Astrocyte (in vitro differentiated cells and primary cell): ENCODE measurements at regions not wholly inside any gene's neighbourhood (a gene's known extent, or its start where the extent isn't known, plus 50 kb on each side); places are given as distances from the start of the nearest gene placed in this dataset.

Experiments used
- DNase-seq: peaks from one replicate; pipeline ENCODE4 v3.0.0-alpha.2; 2010; ENCODE audit warnings: low read depth
- FAIRE-seq: peaks from 2 replicates; lab custom pipeline; 2011; peaks lifted over from hg19 to GRCh38; lab: Jason Lieb, UNC
- H2AFZ ChIP-seq: 2 replicates; pipeline ENCODE4 v1.6.0; 2012; ENCODE audit warnings: low read depth, low read length, inconsistent platforms
- H3K27ac ChIP-seq: 2 replicates; pipeline ENCODE4 v1.5.1; 2011; ENCODE audit warnings: low read depth, low read length, inconsistent platforms
- H3K27me3 ChIP-seq: 2 replicates; pipeline ENCODE4 v1.6.0; 2011; ENCODE audit warnings: low read length, inconsistent platforms; ENCODE audit not compliant: insufficient read depth
- H3K36me3 ChIP-seq: 2 replicates; pipeline ENCODE4 v1.5.1; 2011; ENCODE audit warnings: low read length, inconsistent platforms; ENCODE audit not compliant: insufficient read depth
- H3K4me1 ChIP-seq: 2 replicates; pipeline ENCODE4 v1.5.1; 2011; ENCODE audit warnings: low read length, inconsistent platforms; ENCODE audit not compliant: insufficient read depth
- H3K4me2 ChIP-seq: 2 replicates; pipeline ENCODE4 v1.6.0; 2012; ENCODE audit warnings: low read length, inconsistent platforms
- H3K4me3 ChIP-seq: 2 replicates; pipeline ENCODE4 v1.5.1; 2011; ENCODE audit warnings: low read depth, mild to moderate bottlenecking, low read length, inconsistent platforms; ENCODE audit not compliant: insufficient read depth
- H3K79me2 ChIP-seq: 2 replicates; pipeline ENCODE4 v1.6.0; 2012; ENCODE audit warnings: mild to moderate bottlenecking, low read length, inconsistent platforms; ENCODE audit not compliant: insufficient read depth
- H3K9ac ChIP-seq: 2 replicates; pipeline ENCODE4 v1.6.0; 2012; ENCODE audit warnings: mild to moderate bottlenecking, low read length, inconsistent platforms
- H3K9me3 ChIP-seq: 2 replicates; pipeline ENCODE4 v1.5.1; 2012; ENCODE audit warnings: low read depth, mild to moderate bottlenecking, low read length, inconsistent platforms; ENCODE audit not compliant: insufficient read depth
- H4K20me1 ChIP-seq: 2 replicates; pipeline ENCODE4 v1.6.0; 2012; ENCODE audit warnings: low read length, inconsistent platforms; ENCODE audit not compliant: insufficient read depth
- H3K27ac Mint-ChIP-seq: one replicate; pipeline ENCODE4 v1.8.0; 2021; ENCODE audit warnings: mild to moderate bottlenecking, mixed read lengths; ENCODE audit not compliant: unreplicated experiment
- H3K27me3 Mint-ChIP-seq: one replicate; pipeline ENCODE4 v1.8.0; 2021; ENCODE audit warnings: low read depth, mixed read lengths; ENCODE audit not compliant: unreplicated experiment
- H3K36me3 Mint-ChIP-seq: one replicate; pipeline ENCODE4 v1.8.0; 2021; ENCODE audit warnings: low read depth, mixed read lengths; ENCODE audit not compliant: unreplicated experiment
- H3K4me1 Mint-ChIP-seq: one replicate; pipeline ENCODE4 v1.8.0; 2021; ENCODE audit warnings: low read depth, mixed read lengths; ENCODE audit not compliant: unreplicated experiment
- H3K4me3 Mint-ChIP-seq: one replicate; pipeline ENCODE4 v1.8.0; 2021; ENCODE audit warnings: mild to moderate bottlenecking, moderate library complexity, mixed read lengths; ENCODE audit not compliant: unreplicated experiment
- H3K9me3 Mint-ChIP-seq: one replicate; pipeline ENCODE4 v1.8.0; 2021; ENCODE audit warnings: mild to moderate bottlenecking, mixed read lengths; ENCODE audit not compliant: unreplicated experiment
- CTCF ChIP-seq: IDR thresholded peaks from 2 replicates; pipeline ENCODE4 v1.5.1; 2011; ENCODE audit warnings: low read depth, mild to moderate bottlenecking, inconsistent platforms, low read length, moderate library complexity; ENCODE audit not compliant: insufficient read depth
- EZH2 ChIP-seq: IDR thresholded peaks from 2 replicates; pipeline ENCODE4 v1.6.1; 2012; ENCODE audit warnings: mild to moderate bottlenecking, low read length, inconsistent platforms; ENCODE audit not compliant: insufficient read depth

DNA sequence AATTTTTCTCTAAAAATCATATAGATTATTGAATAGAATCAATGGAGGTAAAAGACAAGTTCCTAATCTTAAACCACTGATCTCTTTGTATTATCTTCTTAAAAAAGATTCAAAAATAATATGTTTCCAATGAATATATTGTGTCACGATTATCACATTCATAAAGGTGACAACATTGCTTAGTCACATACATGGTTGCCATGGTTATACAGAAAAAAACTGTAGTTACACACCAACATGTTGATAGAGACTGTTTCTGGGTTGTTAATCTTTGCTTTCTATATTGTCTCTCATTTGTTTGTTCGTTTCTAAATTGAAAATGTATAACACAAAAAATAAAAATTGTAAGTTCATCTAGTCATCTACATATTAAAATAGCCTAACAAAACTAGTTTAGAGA is 376.0 kb upstream of the ALCAM start:
- Histone ChIP-seq H3K36me3 (no peaks in the 10 kb centered on the region), H3K27me3 (no peaks in the 10 kb centered on the region), H3K9me3 (no peaks in the 10 kb centered on the region), H3K4me2 (no peak overlapping the region), H2AFZ (no peak overlapping the region), H3K79me2 (no peaks in the 10 kb centered on the region), H4K20me1 (no peaks in the 10 kb centered on the region), H3K27ac (no peak overlapping the region), H3K4me3 (no peak overlapping the region), H3K4me1 (no peaks in the 10 kb centered on the region), H3K9ac (no peak overlapping the region)
- Mint-ChIP-seq H3K4me3 (no peak overlapping the region), H3K9me3 (no peaks in the 10 kb centered on the region), H3K27ac (no peak overlapping the region), H3K4me1 (no peaks in the 10 kb centered on the region), H3K36me3 (no peaks in the 10 kb centered on the region), H3K27me3 (no peaks in the 10 kb centered on the region)
- TF ChIP-seq EZH2 (no peak), CTCF (no peak)
- no peak for DNase-seq
- FAIRE-seq = no peak

DNA sequence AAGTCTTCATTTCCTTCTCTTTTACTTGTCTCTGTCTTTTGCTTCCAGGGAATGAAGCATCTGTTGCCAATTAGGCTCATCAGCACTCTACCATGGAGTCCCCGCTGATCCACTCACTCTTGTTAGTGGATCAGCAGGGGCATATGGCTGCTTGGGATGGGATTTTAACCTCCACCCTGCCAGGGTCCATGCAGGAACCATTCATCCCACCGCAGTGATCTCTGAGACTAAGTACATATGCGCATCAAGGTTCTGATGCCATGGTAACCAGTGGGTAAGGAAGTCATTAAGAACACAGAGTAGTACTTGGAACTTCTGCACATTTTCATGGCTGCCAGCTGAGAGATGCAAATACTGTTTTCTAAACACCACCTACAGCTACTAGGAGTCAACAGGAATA is 374.0 kb upstream of the ALCAM start:
- no peak overlapping the region for H3K27ac Mint-ChIP-seq
- FAIRE-seq (no peak), DNase-seq (no peak)
- Histone ChIP-seq H3K27me3 (no peaks in the 10 kb centered on the region), H4K20me1 (no peaks in the 10 kb centered on the region), H3K27ac (no peak overlapping the region), H3K9me3 (no peaks in the 10 kb centered on the region), H3K9ac (no peak overlapping the region), H3K4me1 (no peaks in the 10 kb centered on the region), H3K4me2 (no peak overlapping the region), H3K36me3 (no peaks in the 10 kb centered on the region), H3K4me3 (no peak overlapping the region), H3K79me2 (no peaks in the 10 kb centered on the region), H2AFZ (no peak overlapping the region)
- no peak overlapping the region for H3K4me3 Mint-ChIP-seq
- no peaks in the 10 kb centered on the region for H3K27me3 Mint-ChIP-seq
- H3K36me3 Mint-ChIP-seq = no peaks in the 10 kb centered on the region
- no peaks in the 10 kb centered on the region for H3K4me1 Mint-ChIP-seq
- H3K9me3 Mint-ChIP-seq = no peaks in the 10 kb centered on the region
- TF ChIP-seq EZH2 = no peak
- TF ChIP-seq CTCF = no peak

DNA sequence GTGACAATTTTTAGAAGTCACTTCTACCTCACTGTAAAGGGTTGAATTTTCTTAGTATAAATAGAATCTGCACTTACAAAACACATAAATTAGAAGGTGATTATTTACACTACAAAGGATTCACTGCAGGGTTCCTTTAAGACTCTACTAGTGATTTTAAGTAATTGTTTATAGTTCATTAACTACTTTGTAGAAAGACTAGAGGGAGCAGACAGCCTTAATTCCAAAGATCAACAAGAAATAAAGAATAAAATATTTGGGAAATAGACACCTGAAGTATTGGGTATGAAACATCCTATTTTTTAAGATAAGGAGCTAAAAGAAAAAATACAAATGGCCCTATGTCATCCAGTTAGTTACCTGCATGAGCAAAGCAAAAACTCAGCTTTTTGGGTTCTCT is 360.5 kb upstream of the ALCAM start:
- Histone ChIP-seq H3K79me2 (no peaks in the 10 kb centered on the region), H3K4me1 (no peaks in the 10 kb centered on the region), H4K20me1 (no peaks in the 10 kb centered on the region), H3K9ac (no peak overlapping the region), H3K4me2 (no peak overlapping the region), H3K36me3 (no peaks in the 10 kb centered on the region), H2AFZ (no peak overlapping the region), H3K9me3 (no peaks in the 10 kb centered on the region), H3K4me3 (no peak overlapping the region), H3K27me3 (no peaks in the 10 kb centered on the region), H3K27ac (no peak overlapping the region)
- H3K4me1 Mint-ChIP-seq = no peaks in the 10 kb centered on the region
- no peaks in the 10 kb centered on the region for H3K27me3 Mint-ChIP-seq
- no peak for FAIRE-seq
- no peak for DNase-seq
- H3K36me3 Mint-ChIP-seq = no peaks in the 10 kb centered on the region
- H3K27ac Mint-ChIP-seq = no peak overlapping the region
- TF ChIP-seq CTCF (no peak), EZH2 (no peak)
- H3K4me3 Mint-ChIP-seq = no peak overlapping the region
- H3K9me3 Mint-ChIP-seq = no peaks in the 10 kb centered on the region
